ENCODE measurements at regions not wholly inside any gene's neighbourhood (a gene's known extent, or its start where the extent isn't known, plus 50 kb on each side); places are given as distances from the start of the nearest gene placed in this dataset.

DNA sequence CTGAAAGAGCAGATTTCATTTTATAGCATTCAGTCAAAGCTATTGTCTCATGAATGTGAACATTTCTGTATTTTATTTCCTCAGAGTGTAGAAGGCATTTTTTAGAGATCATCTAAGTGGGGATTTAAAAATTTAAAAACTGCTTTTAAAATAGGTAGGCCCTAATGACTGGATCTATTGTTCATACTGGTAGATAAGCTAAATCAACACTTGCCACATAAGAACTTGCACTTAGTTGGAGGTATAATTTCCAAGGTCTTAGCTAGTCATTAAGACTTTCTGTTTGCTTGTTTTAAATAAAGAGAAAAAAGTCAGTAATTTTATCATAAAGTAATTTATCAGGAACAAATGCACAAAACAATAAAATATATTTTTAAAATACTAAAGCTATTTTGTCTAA, 75.2 kb upstream of the LMO3 start:
- Histone ChIP-seq H3K9me3 (ENCODE audit: control insufficient read depth in 5 of 5, low read length in 5 of 5) (no peaks in the 10 kb centered on the region), H3K9ac (ENCODE audit: low read length in 5 of 5) (no peak overlapping the region), H3K4me3 (ENCODE audit: low read depth in 1 of 5, low read length in 5 of 5) (no peak overlapping the region), H3K36me3 (ENCODE audit: control insufficient read depth in 5 of 5, insufficient read depth in 5 of 5, low read length in 5 of 5) (no peaks in the 10 kb centered on the region), H3K27me3 (ENCODE audit: control insufficient read depth in 5 of 5, insufficient read depth in 4 of 5, low read length in 5 of 5) (no peaks in the 10 kb centered on the region), H3K27ac (ENCODE audit: low read depth, low read length) (no peak overlapping the region), H3K4me1 (ENCODE audit: control insufficient read depth in 5 of 5, insufficient read depth in 5 of 5, low read length in 5 of 5) (no peaks in the 10 kb centered on the region)

DNA sequence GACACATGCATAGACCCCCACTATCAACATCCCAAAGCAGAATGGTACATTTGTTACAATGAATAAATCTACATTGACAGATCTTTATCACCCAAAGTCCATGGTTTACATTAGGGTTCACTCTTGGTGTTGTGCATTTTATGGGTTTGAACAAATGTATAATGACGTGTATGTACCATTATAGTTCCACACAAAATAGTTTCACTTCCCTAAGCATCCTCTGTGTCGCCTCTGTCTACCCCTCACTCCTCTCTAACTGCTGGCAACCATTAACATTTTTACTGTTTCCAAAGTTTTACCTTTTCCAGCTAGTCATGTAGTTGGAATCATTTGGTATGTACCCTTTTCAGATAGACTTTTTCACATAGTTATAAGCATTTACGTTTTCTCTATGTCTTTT, 69.5 kb upstream of the LMO3 start:
- Histone ChIP-seq H3K27me3 (ENCODE audit: control insufficient read depth in 5 of 5, insufficient read depth in 4 of 5, low read length in 5 of 5) (no peaks in the 10 kb centered on the region), H3K4me1 (ENCODE audit: control insufficient read depth in 5 of 5, insufficient read depth in 5 of 5, low read length in 5 of 5) (no peaks in the 10 kb centered on the region), H3K4me3 (ENCODE audit: low read depth in 1 of 5, low read length in 5 of 5) (no peak overlapping the region), H3K27ac (ENCODE audit: low read depth, low read length) (no peak overlapping the region), H3K9me3 (ENCODE audit: control insufficient read depth in 5 of 5, low read length in 5 of 5) (no peaks in the 10 kb centered on the region), H3K9ac (ENCODE audit: low read length in 5 of 5) (no peak overlapping the region), H3K36me3 (ENCODE audit: control insufficient read depth in 5 of 5, insufficient read depth in 5 of 5, low read length in 5 of 5) (no peaks in the 10 kb centered on the region)

DNA sequence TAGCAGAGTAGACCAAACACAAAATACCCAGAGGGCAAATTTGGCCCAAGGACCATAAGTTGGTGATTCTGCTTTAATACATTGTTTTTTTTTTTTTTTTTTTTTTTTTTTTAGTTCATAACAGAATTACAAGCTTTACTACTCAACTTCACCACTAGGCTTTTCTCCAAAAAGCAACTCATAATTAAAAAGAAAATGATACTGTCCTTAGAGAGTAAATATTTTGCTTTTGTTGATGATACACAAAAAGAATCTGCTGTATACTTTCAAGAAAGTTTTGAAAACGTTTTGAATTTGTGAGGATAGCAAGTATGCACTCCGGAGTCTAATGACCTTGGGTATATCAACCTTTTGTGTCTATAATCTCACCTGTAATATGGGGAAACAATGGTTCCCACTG, 68.9 kb upstream of the LMO3 start:
- Histone ChIP-seq H3K4me1 (ENCODE audit: control insufficient read depth in 5 of 5, insufficient read depth in 5 of 5, low read length in 5 of 5) (no peaks in the 10 kb centered on the region), H3K27ac (ENCODE audit: low read depth, low read length) (no peak overlapping the region), H3K4me3 (ENCODE audit: low read depth in 1 of 5, low read length in 5 of 5) (no peak overlapping the region), H3K36me3 (ENCODE audit: control insufficient read depth in 5 of 5, insufficient read depth in 5 of 5, low read length in 5 of 5) (no peaks in the 10 kb centered on the region), H3K9ac (ENCODE audit: low read length in 5 of 5) (no peak overlapping the region), H3K27me3 (ENCODE audit: control insufficient read depth in 5 of 5, insufficient read depth in 4 of 5, low read length in 5 of 5) (no peaks in the 10 kb centered on the region), H3K9me3 (ENCODE audit: control insufficient read depth in 5 of 5, low read length in 5 of 5) (no peaks in the 10 kb centered on the region)

DNA sequence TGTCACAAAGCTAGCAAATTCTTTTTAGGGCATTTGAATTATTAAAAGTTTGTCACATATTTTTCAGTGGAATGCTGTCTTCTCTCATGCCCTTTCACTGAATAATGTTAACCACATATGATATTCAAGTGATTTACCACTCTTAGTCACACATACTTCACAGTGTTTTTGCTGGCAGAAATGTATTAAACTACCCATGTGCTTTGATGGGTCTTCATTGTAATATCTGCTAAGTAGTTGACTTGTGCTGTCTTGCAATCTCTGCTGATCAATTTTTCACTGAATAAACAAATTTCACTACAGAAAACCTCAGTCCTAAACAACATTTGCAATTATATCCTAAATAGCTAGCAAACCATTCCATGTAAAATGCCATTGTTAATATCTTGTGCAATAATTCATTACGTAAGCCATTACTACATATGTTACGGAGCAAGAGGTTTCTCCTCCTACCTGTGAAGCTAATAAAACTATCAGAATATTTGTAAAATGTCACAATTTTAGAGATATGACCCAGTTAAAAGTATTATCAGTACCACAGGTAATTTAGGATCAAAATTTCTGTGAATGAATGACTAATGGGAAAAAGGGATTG, 64.6 kb upstream of the LMO3 start:
- Histone ChIP-seq H3K9me3 (ENCODE audit: control insufficient read depth in 5 of 5, low read length in 5 of 5) (no peaks in the 10 kb centered on the region), H3K9ac (ENCODE audit: low read length in 5 of 5) (no peak overlapping the region), H3K27me3 (ENCODE audit: control insufficient read depth in 5 of 5, insufficient read depth in 4 of 5, low read length in 5 of 5) (no peaks in the 10 kb centered on the region), H3K36me3 (ENCODE audit: control insufficient read depth in 5 of 5, insufficient read depth in 5 of 5, low read length in 5 of 5) (no peaks in the 10 kb centered on the region), H3K4me1 (ENCODE audit: control insufficient read depth in 5 of 5, insufficient read depth in 5 of 5, low read length in 5 of 5) (no peaks in the 10 kb centered on the region), H3K27ac (ENCODE audit: low read depth, low read length) (no peak overlapping the region), H3K4me3 (ENCODE audit: low read depth in 1 of 5, low read length in 5 of 5) (no peak overlapping the region)

DNA sequence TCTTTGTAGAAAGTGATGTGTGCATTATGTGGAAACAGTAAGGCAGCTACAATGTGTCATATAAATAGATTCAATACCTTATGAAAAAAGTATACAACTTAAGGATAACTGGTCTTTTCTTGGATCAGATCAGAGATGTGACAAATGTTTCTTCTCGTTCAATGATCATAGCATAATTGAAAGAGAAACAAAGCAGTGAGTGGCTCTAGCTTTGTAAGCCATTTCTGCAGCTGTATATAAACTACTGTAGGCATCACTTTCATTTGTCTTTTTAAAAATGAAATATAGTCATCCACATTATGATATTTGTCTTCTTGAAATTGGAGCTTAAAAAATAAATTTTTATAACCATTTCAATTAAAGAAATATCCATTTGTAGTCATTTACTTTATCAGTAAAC, 63.8 kb upstream of the LMO3 start:
- Histone ChIP-seq H3K36me3 (ENCODE audit: control insufficient read depth in 5 of 5, insufficient read depth in 5 of 5, low read length in 5 of 5) (no peaks in the 10 kb centered on the region), H3K4me3 (ENCODE audit: low read depth in 1 of 5, low read length in 5 of 5) (no peak overlapping the region)

DNA sequence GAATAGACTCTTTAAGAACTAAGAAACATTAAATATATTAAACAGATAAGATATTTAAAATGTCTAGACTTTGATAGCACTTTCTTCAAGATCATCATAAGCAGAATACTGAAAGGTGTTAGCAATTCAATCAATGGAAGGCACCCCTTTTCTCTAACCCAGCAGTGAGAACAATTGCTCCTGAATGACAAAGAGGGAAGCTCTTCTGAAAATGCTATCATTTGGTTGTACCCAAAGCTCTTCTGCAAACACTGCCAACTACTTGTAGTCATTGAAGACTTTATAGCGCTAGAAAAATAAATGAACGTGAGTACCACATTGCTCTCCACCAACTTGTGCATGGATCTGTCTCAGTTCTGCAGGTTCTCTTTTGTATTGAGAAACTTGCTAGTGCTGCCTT, 62.2 kb upstream of the LMO3 start:
- no peaks in the 10 kb centered on the region for H3K36me3 ChIP-seq (ENCODE audit: control insufficient read depth in 5 of 5, insufficient read depth in 5 of 5, low read length in 5 of 5)
- H3K27ac ChIP-seq (ENCODE audit: low read depth, low read length), result no peak overlapping the region
- no peak overlapping the region for H3K4me3 ChIP-seq (ENCODE audit: low read depth in 1 of 5, low read length in 5 of 5)
- no peaks in the 10 kb centered on the region for H3K27me3 ChIP-seq (ENCODE audit: control insufficient read depth in 5 of 5, insufficient read depth in 4 of 5, low read length in 5 of 5)
- no peaks in the 10 kb centered on the region for H3K9me3 ChIP-seq (ENCODE audit: control insufficient read depth in 5 of 5, low read length in 5 of 5)
- no peak overlapping the region for H3K9ac ChIP-seq (ENCODE audit: low read length in 5 of 5)
- H3K4me1 ChIP-seq (ENCODE audit: control insufficient read depth in 5 of 5, insufficient read depth in 5 of 5, low read length in 5 of 5), result no peaks in the 10 kb centered on the region

More for the DNA sequence above, 63.8 kb upstream of the LMO3 start:
- no peaks in the 10 kb centered on the region for H3K4me1 ChIP-seq (ENCODE audit: control insufficient read depth in 5 of 5, insufficient read depth in 5 of 5, low read length in 5 of 5)
- no peak overlapping the region for H3K9ac ChIP-seq (ENCODE audit: low read length in 5 of 5)
- H3K9me3 ChIP-seq (ENCODE audit: control insufficient read depth in 5 of 5, low read length in 5 of 5), result no peaks in the 10 kb centered on the region
- H3K27ac ChIP-seq (ENCODE audit: low read depth, low read length), result no peak overlapping the region
- H3K27me3 ChIP-seq (ENCODE audit: control insufficient read depth in 5 of 5, insufficient read depth in 4 of 5, low read length in 5 of 5), result no peaks in the 10 kb centered on the region

DNA sequence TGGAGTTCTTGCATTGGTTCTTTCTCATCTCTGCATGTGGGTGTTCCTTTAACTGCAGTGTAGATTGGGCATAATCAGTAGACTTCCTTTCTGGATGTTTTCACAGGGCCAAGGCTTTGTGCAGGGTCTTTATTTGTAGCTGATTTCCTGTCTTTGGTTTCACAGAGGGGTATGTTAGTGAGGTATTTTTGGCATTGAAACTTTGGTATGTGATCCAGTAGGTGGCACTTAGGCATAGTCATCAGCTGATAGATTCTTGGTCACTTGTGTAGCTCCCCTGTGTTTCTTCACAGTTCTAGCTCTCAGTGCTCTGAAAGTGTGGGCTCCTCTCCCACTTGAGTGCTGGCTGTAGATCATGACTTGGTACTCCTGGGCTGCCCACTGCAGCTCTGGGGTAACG, 52.7 kb upstream of the LMO3 start:
- Histone ChIP-seq H3K27me3 (ENCODE audit: control insufficient read depth in 5 of 5, insufficient read depth in 4 of 5, low read length in 5 of 5) (no peaks in the 10 kb centered on the region), H3K27ac (ENCODE audit: low read depth, low read length) (no peak overlapping the region), H3K4me3 (ENCODE audit: low read depth in 1 of 5, low read length in 5 of 5) (no peak overlapping the region), H3K36me3 (ENCODE audit: control insufficient read depth in 5 of 5, insufficient read depth in 5 of 5, low read length in 5 of 5) (no peaks in the 10 kb centered on the region), H3K9me3 (ENCODE audit: control insufficient read depth in 5 of 5, low read length in 5 of 5) (peaks cover 0 to 6% (median 0%) of the 10 kb centered on the region in 5 donors), H3K9ac (ENCODE audit: low read length in 5 of 5) (no peak overlapping the region), H3K4me1 (ENCODE audit: control insufficient read depth in 5 of 5, insufficient read depth in 5 of 5, low read length in 5 of 5) (no peaks in the 10 kb centered on the region)
